Natural killer cell (primary cell): ENCODE measurements at regions not wholly inside any gene's neighbourhood (a gene's known extent, or its start where the extent isn't known, plus 50 kb on each side); places are given as distances from the start of the nearest gene placed in this dataset.

Source experiments
- ATAC-seq, 3 donors: fragments of 150-1000 bp in 2 of 3; fragments of 200-7000 bp in 1 of 3; cut with Tn5 transposase; 1 replicate in 1 of 3; 2 replicates in 2 of 3; pipeline ENCODE4 v1.10.0; 2021; ENCODE audit warnings: mild to moderate bottlenecking in 2 of 3, moderate library complexity in 2 of 3
- DNase-seq, 2 donors: peaks; one replicate each; pipeline versions ENCODE4 v3.0.0 to v3.0.0-alpha.2; 2013 to 2021; ENCODE audit warnings: mixed read lengths in 1 of 2
- H3K27ac ChIP-seq: one replicate; pipeline ENCODE4 v1.5.1; 2013; ENCODE audit warnings: mild to moderate bottlenecking, low read length
- H3K27me3 ChIP-seq: one replicate; pipeline ENCODE4 v1.6.1; 2013; ENCODE audit warnings: low read length; ENCODE audit not compliant: control insufficient read depth, insufficient read depth
- H3K36me3 ChIP-seq: one replicate; pipeline ENCODE4 v1.6.1; 2013; ENCODE audit warnings: low read length; ENCODE audit not compliant: control insufficient read depth, insufficient read depth
- H3K4me1 ChIP-seq: one replicate; pipeline ENCODE4 v1.6.1; 2013; ENCODE audit warnings: low read length; ENCODE audit not compliant: control insufficient read depth, insufficient read depth
- H3K4me3 ChIP-seq: one replicate; pipeline ENCODE4 v1.5.1; 2013; ENCODE audit warnings: low read length
- H3K9me3 ChIP-seq: one replicate; pipeline ENCODE4 v1.6.1; 2013; ENCODE audit warnings: low read length; ENCODE audit not compliant: control insufficient read depth, insufficient read depth
- H3K27ac Mint-ChIP-seq, 2 donors: one replicate each; pipeline ENCODE4 v1.8.0; 2022; ENCODE audit warnings: mild to moderate bottlenecking in 2 of 2, mixed read lengths in 2 of 2, moderate library complexity in 1 of 2
- H3K27me3 Mint-ChIP-seq, 2 donors: one replicate each; pipeline ENCODE4 v1.8.0; 2022; ENCODE audit warnings: low read depth in 2 of 2, mixed read lengths in 2 of 2
- H3K36me3 Mint-ChIP-seq: one replicate; pipeline ENCODE4 v1.8.0; 2022; ENCODE audit warnings: mixed read lengths
- H3K4me1 Mint-ChIP-seq, 2 donors: one replicate each; pipeline ENCODE4 v1.8.0; 2022; ENCODE audit warnings: mixed read lengths in 2 of 2
- H3K4me3 Mint-ChIP-seq: one replicate; pipeline ENCODE4 v1.8.0; 2022; ENCODE audit warnings: mild to moderate bottlenecking, moderate library complexity, mixed read lengths
- H3K9me3 Mint-ChIP-seq, 2 donors: one replicate each; pipeline ENCODE4 v1.8.0; 2022; ENCODE audit warnings: mixed read lengths in 2 of 2
- WGBS: methylation state at CpG from one replicate; pipeline ENCODE4 v1.1.7; 2013; ENCODE audit warnings: missing lambda C conversion rate; ENCODE audit not compliant: insufficient coverage; 5-methylcytosine and 5-hydroxymethylcytosine counted together
- intact Hi-C: fragments of 100-400 bp; cut with micrococcal nuclease; formaldehyde crosslinking; loops from one replicate; pipeline ENCODE4 v1.14.2; 2022
- TF ChIP-seq, protein P1 (sequence below): fragments of 200-600 bp; IDR thresholded peaks from one replicate; pipeline ENCODE4 v1.8.0; 2022; ENCODE audit warnings: antibody characterized with exemption

DNA sequence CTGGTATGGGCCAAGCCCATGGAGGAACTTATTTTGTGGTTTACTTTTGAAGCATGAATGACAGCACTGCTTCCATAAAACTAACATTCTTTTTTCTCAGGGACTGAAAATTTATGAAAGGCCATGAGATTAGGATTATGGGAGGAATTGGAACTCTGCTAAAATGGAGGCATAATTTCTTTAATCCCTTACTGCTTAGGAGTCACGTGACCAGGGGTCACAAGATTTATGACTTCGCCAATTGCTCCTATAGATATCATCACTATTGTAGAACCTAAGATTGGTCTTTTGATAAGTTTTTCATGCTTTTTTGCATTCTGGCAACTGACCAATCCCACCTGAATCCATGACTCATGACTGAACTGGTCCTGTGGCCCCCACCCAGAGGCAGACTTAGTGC is 495.7 kb upstream of the VRK2 start:
- H3K27ac ChIP-seq, result no peak overlapping the region
- H3K4me1 ChIP-seq, result no peaks in the 10 kb centered on the region
- H3K36me3 ChIP-seq, result no peaks in the 10 kb centered on the region
- Mint-ChIP-seq H3K36me3 (peaks cover 23% of the 10 kb centered on the region), H3K4me1 (no peaks in the 10 kb centered on the region), H3K27me3 (no peaks in the 10 kb centered on the region), H3K9me3 (peaks cover 11 to 23% of the 10 kb centered on the region in 2 donors), H3K4me3 (no peak overlapping the region), H3K27ac (no peak overlapping the region)
- intact Hi-C loops, result no loop called here
- no peak overlapping the region for H3K4me3 ChIP-seq
- no peaks in the 10 kb centered on the region for H3K27me3 ChIP-seq
- ATAC-seq, result no peak
- DNase-seq, result no peak
- H3K9me3 ChIP-seq, result peaks cover 5% of the 10 kb centered on the region
- TF ChIP-seq, protein P1, sequence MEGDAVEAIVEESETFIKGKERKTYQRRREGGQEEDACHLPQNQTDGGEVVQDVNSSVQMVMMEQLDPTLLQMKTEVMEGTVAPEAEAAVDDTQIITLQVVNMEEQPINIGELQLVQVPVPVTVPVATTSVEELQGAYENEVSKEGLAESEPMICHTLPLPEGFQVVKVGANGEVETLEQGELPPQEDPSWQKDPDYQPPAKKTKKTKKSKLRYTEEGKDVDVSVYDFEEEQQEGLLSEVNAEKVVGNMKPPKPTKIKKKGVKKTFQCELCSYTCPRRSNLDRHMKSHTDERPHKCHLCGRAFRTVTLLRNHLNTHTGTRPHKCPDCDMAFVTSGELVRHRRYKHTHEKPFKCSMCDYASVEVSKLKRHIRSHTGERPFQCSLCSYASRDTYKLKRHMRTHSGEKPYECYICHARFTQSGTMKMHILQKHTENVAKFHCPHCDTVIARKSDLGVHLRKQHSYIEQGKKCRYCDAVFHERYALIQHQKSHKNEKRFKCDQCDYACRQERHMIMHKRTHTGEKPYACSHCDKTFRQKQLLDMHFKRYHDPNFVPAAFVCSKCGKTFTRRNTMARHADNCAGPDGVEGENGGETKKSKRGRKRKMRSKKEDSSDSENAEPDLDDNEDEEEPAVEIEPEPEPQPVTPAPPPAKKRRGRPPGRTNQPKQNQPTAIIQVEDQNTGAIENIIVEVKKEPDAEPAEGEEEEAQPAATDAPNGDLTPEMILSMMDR, result no peak
- 100% methylated on average over 2 of the region's 2 CpGs for WGBS

DNA sequence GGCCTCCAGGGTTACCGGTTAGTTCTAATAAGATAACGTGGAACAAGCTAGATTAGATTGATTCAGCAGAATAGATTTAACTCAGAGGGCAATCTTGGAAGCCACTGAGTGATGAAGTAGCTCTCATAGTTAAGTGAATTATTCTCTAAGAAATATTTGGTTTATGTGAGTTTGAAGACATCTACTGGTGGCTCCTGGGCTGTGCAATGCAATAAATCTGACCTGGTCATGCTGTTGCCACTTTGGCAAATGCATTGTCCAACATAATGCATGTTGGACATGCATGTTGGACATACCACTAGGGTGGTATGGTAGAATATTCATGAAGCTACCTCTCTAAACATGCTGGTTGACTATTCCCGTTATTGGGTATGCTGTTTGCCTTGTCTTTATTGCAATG is 493.7 kb upstream of the VRK2 start:
- Histone ChIP-seq H3K4me1 (no peaks in the 10 kb centered on the region), H3K9me3 (peaks cover 5% of the 10 kb centered on the region), H3K4me3 (no peak overlapping the region), H3K27me3 (no peaks in the 10 kb centered on the region), H3K27ac (no peak overlapping the region), H3K36me3 (no peaks in the 10 kb centered on the region)
- Mint-ChIP-seq H3K4me1 (no peaks in the 10 kb centered on the region), H3K9me3 (peaks cover 6 to 15% of the 10 kb centered on the region in 2 donors), H3K36me3 (peaks cover 9% of the 10 kb centered on the region), H3K27me3 (no peaks in the 10 kb centered on the region), H3K27ac (no peak overlapping the region), H3K4me3 (no peak overlapping the region)
- 94% methylated on average over 3 of the region's 3 CpGs for WGBS
- TF ChIP-seq, protein P1, result no peak
- no peak for ATAC-seq
- DNase-seq, result no peak
- intact Hi-C loops, result no loop called here

DNA sequence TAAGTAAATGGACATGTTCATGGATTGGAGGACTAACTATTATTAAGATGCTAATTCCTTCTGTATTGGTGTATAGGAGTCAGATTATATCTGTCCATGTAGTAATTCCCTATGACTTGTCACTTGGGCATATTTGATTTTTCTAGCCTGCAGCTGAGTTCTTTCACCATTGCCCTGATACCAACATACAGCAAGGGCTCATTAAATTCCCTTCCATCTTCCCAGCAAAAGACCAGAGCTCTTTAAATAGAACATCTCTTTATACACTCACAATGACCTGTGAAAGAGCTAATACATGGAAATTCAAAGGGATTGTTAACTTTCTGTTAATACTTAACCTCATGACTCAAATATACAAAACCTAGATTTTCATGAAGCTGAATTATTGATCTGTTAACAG is 492.3 kb upstream of the VRK2 start:
- Mint-ChIP-seq H3K27ac (no peak overlapping the region), H3K9me3 (peaks cover 6 to 15% of the 10 kb centered on the region in 2 donors), H3K36me3 (peaks cover 9% of the 10 kb centered on the region), H3K27me3 (no peaks in the 10 kb centered on the region), H3K4me1 (no peaks in the 10 kb centered on the region), H3K4me3 (no peak overlapping the region)
- TF ChIP-seq, protein P1, result no peak
- Histone ChIP-seq H3K36me3 (no peaks in the 10 kb centered on the region), H3K27me3 (no peaks in the 10 kb centered on the region), H3K4me1 (no peaks in the 10 kb centered on the region), H3K27ac (no peak overlapping the region), H3K4me3 (no peak overlapping the region), H3K9me3 (peaks cover 5% of the 10 kb centered on the region)
- intact Hi-C loops, result no loop called here
- ATAC-seq (no peak), DNase-seq (no peak)

DNA sequence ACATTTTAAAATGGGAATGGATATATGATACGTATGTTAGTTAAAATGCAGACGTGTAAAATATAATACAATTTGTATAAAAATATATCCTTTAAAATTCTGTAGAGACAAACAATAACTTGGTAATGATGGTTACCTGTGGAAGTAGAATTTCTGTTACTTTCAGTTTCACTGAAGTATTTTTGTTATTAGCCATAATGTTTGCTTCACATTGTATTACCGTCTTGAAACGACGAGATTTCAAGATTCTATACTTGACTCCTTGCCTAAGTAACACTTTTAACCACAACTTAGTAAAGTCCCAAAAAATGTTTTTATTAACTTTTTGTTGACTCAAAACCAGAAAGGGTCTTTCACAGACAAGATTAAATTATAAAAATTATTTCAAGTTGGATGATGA is 488.3 kb upstream of the VRK2 start:
- Histone ChIP-seq H3K27me3 (no peaks in the 10 kb centered on the region), H3K4me3 (no peak overlapping the region), H3K9me3 (peaks cover 3% of the 10 kb centered on the region), H3K36me3 (no peaks in the 10 kb centered on the region), H3K27ac (no peak overlapping the region), H3K4me1 (no peaks in the 10 kb centered on the region)
- TF ChIP-seq, protein P1, result no peak
- H3K4me3 Mint-ChIP-seq, result no peak overlapping the region
- intact Hi-C loops, result no loop called here
- no peak for ATAC-seq
- H3K27me3 Mint-ChIP-seq, result no peaks in the 10 kb centered on the region
- DNase-seq, result no peak
- peaks cover 9% of the 10 kb centered on the region for H3K36me3 Mint-ChIP-seq
- WGBS, result 44% methylated on average over 3 of the region's 5 CpGs
- H3K9me3 Mint-ChIP-seq, result peaks cover 5 to 11% of the 10 kb centered on the region in 2 donors
- no peaks in the 10 kb centered on the region for H3K4me1 Mint-ChIP-seq
- H3K27ac Mint-ChIP-seq, result no peak overlapping the region
